Mesodermal cell (in vitro differentiated cells): ENCODE measurements at regions not wholly inside any gene's neighbourhood (a gene's known extent, or its start where the extent isn't known, plus 50 kb on each side); places are given as distances from the start of the nearest gene placed in this dataset.

Experiments used
- H3K27ac ChIP-seq: 2 replicates; pipeline ENCODE4 v1.7.0; 2013; ENCODE audit warnings: mild to moderate bottlenecking, low read depth, low read length, moderate library complexity; ENCODE audit not compliant: severe bottlenecking
- H3K36me3 ChIP-seq: 2 replicates; pipeline ENCODE4 v1.7.1; 2013; ENCODE audit warnings: mild to moderate bottlenecking, low read length, moderate library complexity; ENCODE audit not compliant: control insufficient read depth, insufficient read depth
- H3K4me1 ChIP-seq: one replicate; pipeline ENCODE4 v1.7.1; 2013; ENCODE audit warnings: mild to moderate bottlenecking, low read length; ENCODE audit not compliant: insufficient read depth, control insufficient read depth, poor library complexity, severe bottlenecking
- H3K4me3 ChIP-seq: 2 replicates; pipeline ENCODE4 v1.7.0; 2013; ENCODE audit warnings: low read length, control low read depth, mild to moderate bottlenecking; ENCODE audit not compliant: insufficient read depth, poor library complexity, severe bottlenecking; ENCODE audit errors: extremely low read depth
- H3K9me3 ChIP-seq: 2 replicates; pipeline ENCODE4 v1.7.1; 2013; ENCODE audit warnings: mild to moderate bottlenecking, low read length, moderate library complexity; ENCODE audit not compliant: control insufficient read depth
- whole genome bisulfite sequencing, 2 experiments: methylation state at CpG; one replicate each; pipeline ENCODE4 v1.1.5; 2013; ENCODE audit warnings: missing lambda C conversion rate in 2 of 2; ENCODE audit not compliant: insufficient coverage in 2 of 2; 5-methylcytosine and 5-hydroxymethylcytosine counted together

DNA sequence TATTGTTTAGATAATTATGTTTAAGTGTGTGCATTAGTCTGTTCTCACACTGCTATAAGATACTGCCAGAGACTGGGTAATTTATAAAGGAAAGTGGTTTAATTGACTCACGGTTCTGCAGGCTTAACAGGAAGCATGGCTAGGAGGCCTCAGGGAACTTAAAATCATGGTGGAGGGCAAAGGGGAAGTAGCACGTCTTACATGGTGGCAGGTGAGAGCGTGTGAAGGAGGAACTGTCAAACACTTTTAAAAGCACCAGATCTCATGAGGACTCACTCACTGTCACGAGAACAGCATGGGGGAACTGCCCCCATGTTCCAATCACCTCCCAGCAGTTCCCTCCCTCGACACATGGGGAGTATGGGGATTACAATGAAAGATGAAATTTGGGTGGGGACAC, 203.5 kb upstream of the GOT2 start:
- Histone ChIP-seq H3K9me3 (no peaks in the 10 kb centered on the region), H3K27ac (no peak overlapping the region), H3K36me3 (no peaks in the 10 kb centered on the region), H3K4me1 (peaks cover 5% of the 10 kb centered on the region), H3K4me3 (no peak overlapping the region)
- WGBS, 2 experiments: 80 to 90% methylated on average over 2 to 3 of the region's 5 CpGs

DNA sequence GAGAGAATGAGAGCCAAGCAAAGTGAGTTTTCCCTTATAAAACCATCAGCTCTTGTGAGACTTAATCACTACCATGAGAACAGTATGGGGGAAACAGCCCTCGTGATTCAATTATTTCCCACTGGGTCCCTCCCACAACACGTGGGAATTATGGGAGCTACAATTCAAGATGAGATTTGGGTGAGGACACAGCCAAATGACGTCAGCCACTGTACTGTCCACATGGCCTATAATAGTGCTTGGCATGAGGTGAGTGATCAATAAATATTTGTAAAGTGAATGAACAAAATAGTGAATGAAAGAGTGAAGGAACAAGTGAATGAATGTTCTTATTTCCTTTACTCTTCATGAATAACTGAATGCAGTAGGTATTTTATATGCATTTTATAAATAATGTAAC, 199.1 kb upstream of the GOT2 start:
- Histone ChIP-seq H3K9me3 (no peaks in the 10 kb centered on the region), H3K4me1 (no peaks in the 10 kb centered on the region), H3K27ac (no peak overlapping the region), H3K4me3 (no peak overlapping the region), H3K36me3 (no peaks in the 10 kb centered on the region)
- WGBS, 2 experiments: 89 to 100% methylated on average over 1 to 2 of the region's 3 CpGs

DNA sequence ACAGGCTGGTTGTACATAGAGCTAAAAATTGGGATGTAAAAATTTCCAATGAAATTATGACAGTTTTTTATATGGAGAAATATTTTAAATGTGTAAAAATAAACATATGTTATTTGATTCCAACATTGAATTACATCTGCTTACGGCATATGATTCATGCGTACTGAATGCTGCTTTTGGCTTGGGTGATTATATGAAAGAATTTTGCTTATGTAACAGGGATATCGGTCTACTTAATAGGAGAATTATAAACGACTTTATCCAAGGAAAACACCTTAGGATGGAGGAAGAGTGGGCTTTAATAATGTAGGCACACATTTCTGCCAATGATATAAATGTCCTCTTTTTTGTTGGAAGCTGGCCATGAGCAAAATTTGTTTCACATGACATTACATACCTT, 197.3 kb upstream of the GOT2 start:
- no peaks in the 10 kb centered on the region for H3K9me3 ChIP-seq
- H3K4me3 ChIP-seq: no peak overlapping the region
- H3K36me3 ChIP-seq: no peaks in the 10 kb centered on the region
- H3K27ac ChIP-seq: no peak overlapping the region
- WGBS, 2 experiments: 90 to 92% methylated on average over 2 to 4 of the region's 4 CpGs
- H3K4me1 ChIP-seq: no peaks in the 10 kb centered on the region

DNA sequence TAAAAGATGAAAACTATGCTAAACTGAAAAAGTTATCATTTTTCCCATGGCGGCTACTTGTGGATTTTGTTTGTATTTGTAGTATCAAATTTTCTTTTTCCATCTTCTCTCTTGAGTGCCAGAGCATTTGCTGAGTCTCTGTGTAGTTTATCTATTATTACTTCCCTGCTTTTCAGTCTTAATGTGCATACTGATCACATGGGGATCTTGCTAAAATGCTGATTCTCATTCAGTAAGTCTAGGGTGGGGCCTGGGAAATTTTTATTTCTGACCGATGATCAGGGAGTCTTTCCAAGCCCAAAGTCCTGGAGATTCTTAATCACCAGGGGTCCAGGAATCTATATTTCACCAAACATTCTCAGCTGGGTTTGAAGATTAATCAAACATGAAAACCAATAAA, 189.0 kb upstream of the GOT2 start:
- no peaks in the 10 kb centered on the region for H3K9me3 ChIP-seq
- H3K4me1 ChIP-seq: no peaks in the 10 kb centered on the region
- WGBS, 2 experiments: 86% methylated on average over 1 of the region's 2 CpGs; no CpG with 5 or more reads in 1 of the 2 experiments
- H3K4me3 ChIP-seq: no peak overlapping the region
- H3K36me3 ChIP-seq: no peaks in the 10 kb centered on the region
- no peak overlapping the region for H3K27ac ChIP-seq

DNA sequence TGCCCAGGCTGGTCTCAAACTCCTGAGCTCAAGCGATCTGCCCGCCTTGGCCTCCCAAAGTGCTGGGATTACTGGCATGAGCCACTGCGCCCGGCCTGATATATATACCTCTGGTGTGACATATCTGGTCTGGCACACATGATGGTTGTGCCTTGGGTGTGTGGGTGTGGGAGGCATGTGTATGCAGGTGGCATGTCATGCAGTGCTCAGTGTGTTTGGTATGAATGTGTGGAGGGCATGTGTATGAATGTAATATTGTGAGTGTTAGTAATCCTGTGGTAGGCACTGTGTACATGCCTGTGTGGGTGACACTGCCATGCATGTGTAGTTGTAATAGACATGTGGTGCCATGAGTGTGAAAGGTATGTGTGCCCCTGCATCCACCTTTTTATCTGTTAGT, 179.3 kb upstream of the GOT2 start:
- Histone ChIP-seq H3K36me3 (no peaks in the 10 kb centered on the region), H3K27ac (no peak overlapping the region), H3K9me3 (no peaks in the 10 kb centered on the region), H3K4me1 (no peaks in the 10 kb centered on the region), H3K4me3 (no peak overlapping the region)
- 88% methylated on average over 4 of the region's 4 CpGs; no CpG with 5 or more reads in 1 of the 2 experiments for WGBS, 2 experiments

DNA sequence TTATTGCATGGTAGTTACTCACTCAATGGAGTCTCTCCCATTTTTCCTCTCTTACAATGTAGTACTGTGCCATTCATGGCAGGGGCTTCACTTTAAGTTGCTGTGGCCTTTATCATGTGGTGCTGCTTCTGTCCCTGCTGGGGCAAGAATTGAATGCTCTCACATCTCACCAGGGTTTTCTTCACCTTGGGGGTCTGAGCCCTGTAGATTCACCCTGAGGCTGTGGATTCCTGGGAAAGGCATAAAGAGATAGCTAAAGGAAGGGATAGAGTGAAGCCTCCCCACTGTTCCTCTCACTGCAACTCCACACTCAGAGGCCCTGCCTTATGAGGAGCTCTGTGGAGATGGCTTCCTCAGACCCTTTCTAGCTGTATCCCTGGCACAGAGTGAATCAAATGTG, 178.5 kb upstream of the GOT2 start:
- Histone ChIP-seq H3K4me1 (no peaks in the 10 kb centered on the region), H3K36me3 (no peaks in the 10 kb centered on the region), H3K4me3 (no peak overlapping the region), H3K27ac (no peak overlapping the region), H3K9me3 (no peaks in the 10 kb centered on the region)

DNA sequence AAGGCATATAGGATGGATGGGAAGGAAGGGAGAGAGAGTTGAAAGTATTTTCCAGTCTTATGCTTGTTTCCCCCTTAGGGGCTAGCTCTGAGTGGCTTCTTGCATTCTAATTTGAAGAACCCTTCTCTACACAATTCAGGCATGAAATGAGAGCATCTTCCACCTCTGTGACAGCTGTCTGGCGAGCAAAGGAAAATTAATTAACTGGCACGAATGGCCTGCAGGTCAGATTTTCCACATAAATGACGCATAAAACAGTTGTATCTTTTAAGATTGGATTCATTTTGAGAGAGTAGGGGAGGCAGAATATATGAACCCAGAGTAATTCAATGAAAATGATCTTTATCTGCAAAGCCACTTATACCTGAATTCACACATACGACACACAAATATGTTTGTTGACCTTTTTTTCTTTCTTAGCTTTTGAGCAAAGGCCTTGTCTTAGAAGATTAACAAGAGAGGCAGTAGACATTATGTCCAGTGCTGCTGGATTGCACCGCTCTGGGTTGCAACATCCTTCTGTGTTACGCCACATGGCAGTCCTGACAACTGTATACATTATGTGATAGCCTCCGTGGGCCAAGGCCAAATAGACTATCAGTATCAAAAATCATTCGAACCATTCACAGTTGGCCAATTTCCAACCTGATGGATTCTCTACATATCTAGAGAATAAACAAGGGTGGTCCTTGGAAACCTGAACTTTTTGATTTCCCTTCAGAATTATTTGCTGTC, 173.0 kb upstream of the GOT2 start:
- Histone ChIP-seq H3K27ac (no peak overlapping the region), H3K4me3 (no peak overlapping the region), H3K4me1 (no peaks in the 10 kb centered on the region), H3K36me3 (no peaks in the 10 kb centered on the region), H3K9me3 (no peaks in the 10 kb centered on the region)
- 83 to 100% methylated on average over 4 of the region's 8 CpGs for WGBS, 2 experiments

DNA sequence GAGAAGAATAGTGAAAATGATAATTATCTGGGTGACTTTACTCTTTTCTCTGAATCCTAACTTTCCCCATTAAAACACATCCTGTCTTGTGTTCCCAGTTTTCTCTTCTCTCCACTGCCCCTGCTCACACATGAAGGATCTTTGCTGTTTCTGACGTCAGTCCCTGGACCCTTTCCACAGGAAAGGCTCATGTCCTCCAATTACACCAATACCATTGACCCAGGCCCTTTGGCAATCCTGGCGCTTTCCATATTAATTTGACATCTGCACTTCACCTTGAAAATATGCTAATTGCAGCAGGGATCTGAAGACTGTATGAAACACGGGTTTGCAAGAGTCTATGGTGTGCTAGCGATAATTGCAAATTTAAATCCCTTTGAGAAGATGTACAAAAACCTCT, 170.2 kb upstream of the GOT2 start:
- H3K4me3 ChIP-seq: no peak overlapping the region
- H3K36me3 ChIP-seq: no peaks in the 10 kb centered on the region
- H3K27ac ChIP-seq: no peak overlapping the region
- 80 to 88% methylated on average over 1 of the region's 4 CpGs for WGBS, 2 experiments
- H3K4me1 ChIP-seq: no peaks in the 10 kb centered on the region
- no peaks in the 10 kb centered on the region for H3K9me3 ChIP-seq

DNA sequence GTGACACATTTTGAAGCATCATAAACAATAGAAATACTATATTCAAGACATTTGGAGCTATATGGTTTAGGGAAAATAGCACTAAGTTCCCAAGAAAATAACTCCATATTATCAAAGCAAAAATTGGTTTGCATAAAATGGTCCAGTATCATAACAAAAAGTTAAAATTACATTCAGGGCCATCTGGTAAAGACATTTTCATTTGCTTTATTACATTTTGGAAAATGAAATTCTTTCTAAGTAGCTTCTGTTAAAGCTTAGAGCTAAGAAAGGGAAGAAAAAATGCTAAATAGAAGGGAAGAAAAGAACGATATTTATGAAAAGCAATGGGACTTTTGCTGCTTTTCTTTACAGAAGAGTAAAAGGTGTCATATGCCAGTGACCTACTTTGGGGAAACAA, 155.4 kb upstream of the GOT2 start:
- no peaks in the 10 kb centered on the region for H3K4me1 ChIP-seq
- H3K36me3 ChIP-seq: no peaks in the 10 kb centered on the region
- H3K4me3 ChIP-seq: no peak overlapping the region
- H3K27ac ChIP-seq: no peak overlapping the region
- H3K9me3 ChIP-seq: no peaks in the 10 kb centered on the region
- 74 to 80% methylated on average over 1 of the region's 1 CpG for WGBS, 2 experiments

DNA sequence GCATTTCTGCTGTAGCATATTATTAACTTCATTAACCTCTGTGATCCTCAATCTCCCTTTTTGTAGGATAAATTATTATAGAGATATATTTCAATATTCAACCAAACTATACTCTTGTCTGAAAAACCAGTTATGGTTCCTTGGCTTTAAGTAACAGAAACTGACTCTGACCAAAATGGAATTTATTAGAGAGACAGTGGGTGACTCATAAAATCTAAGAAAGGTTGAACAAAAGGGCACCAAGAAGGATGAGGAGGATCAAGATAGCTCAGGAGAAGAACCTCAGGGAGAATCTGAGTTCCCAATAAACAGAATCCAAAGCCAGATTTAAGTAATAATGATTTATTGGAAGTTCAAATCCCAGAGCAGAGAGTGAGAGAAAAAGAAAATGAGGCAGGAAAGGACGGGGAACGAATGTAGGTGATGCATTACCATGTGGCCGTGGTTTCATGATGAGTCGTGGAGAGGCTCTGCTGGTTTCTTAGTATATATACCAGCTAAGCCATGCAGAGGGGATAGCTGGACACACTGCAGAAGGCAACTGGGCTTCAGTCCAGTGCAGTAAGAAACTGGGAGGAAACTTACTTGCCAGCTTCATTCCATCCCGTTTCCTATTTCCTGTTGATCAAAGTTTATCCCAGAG, 151.5 kb upstream of the GOT2 start:
- no peak overlapping the region for H3K27ac ChIP-seq
- H3K4me3 ChIP-seq: no peak overlapping the region
- no peaks in the 10 kb centered on the region for H3K36me3 ChIP-seq
- 93 to 95% methylated on average over 4 to 5 of the region's 5 CpGs for WGBS, 2 experiments
- H3K4me1 ChIP-seq: no peaks in the 10 kb centered on the region
- H3K9me3 ChIP-seq: no peaks in the 10 kb centered on the region

DNA sequence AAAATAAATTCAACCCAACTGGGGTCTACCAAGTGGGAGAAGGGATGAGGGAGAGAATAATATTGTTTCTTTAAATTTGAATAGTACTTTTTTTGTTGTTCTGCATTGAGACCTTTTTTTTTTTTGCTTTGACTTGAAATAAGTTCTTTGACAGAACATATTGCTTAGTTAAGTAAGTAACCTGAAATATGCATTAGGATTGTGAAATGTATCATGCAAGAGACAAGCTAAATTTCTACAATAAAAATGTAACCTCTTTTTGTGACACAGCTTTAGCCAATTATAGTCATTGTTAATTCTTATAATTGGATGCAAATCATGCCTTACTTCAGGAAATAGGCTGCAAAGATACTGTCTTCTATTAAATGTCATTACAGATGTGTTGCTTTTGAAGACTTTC, 150.0 kb upstream of the GOT2 start:
- Histone ChIP-seq H3K9me3 (peaks cover 8% of the 10 kb centered on the region), H3K36me3 (no peaks in the 10 kb centered on the region)

More for the DNA sequence above, 150.0 kb upstream of the GOT2 start:
- H3K4me3 ChIP-seq: no peak overlapping the region
- H3K4me1 ChIP-seq: no peaks in the 10 kb centered on the region
- H3K27ac ChIP-seq: no peak overlapping the region
